ENCODE measurements at regions not wholly inside any gene's neighbourhood (a gene's known extent, or its start where the extent isn't known, plus 50 kb on each side); places are given as distances from the start of the nearest gene placed in this dataset.

DNA sequence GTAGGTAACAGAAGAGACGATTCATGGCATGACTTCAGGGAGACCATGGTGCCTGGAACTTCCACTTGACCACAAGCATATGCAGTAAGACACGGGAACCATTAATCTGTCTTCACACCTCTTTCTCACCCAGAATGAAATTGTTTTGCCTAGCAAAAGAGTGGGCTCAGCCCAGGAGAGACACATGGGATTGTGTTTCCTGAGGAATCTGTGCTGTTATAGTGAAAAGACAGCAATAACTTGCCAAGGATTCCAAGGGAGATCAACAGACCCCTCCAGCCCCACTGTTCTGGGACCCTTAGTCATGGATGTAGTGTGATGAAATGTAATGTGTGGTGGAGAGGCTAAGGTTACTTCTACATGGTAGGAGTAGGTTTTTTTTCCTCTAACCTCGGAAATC lies 192.5 kb upstream of the NPVF start:
- no peaks in the 10 kb centered on the region for H3K36me3 ChIP-seq (ENCODE audit: insufficient read depth, low read length)
- no peak overlapping the region for H3K9ac ChIP-seq (ENCODE audit: low read length)
- no peaks in the 10 kb centered on the region for H3K79me2 ChIP-seq (replicated peaks; ENCODE audit: insufficient read depth, low read length)
- H3F3A ChIP-seq (ENCODE audit: insufficient read depth, low read length, poor library complexity, severe bottlenecking) = no peaks in the 10 kb centered on the region
- H3K9me2 ChIP-seq (ENCODE audit: insufficient read depth, low read length) = no peaks in the 10 kb centered on the region
- H3K9me3 ChIP-seq (ENCODE audit: low read length) = no peaks in the 10 kb centered on the region
- H4K20me1 ChIP-seq (ENCODE audit: insufficient read depth) = no peaks in the 10 kb centered on the region
- no peak overlapping the region for H3K4me3 ChIP-seq (ENCODE audit: low read length)
- no peak overlapping the region for H3K4me2 ChIP-seq (ENCODE audit: low read length)
- no peak overlapping the region for H3K27ac ChIP-seq (ENCODE audit: low read length)
- no peak for TF ChIP-seq SMC3 (conservative IDR thresholded peaks at IDR 0.05; ENCODE audit: poor library complexity)
- TF ChIP-seq TAF1 (IDR thresholded peaks at IDR 0.05; ENCODE audit: low read depth) = no peak
- TF ChIP-seq EZH2 (IDR thresholded peaks at IDR 0.05; ENCODE audit: borderline replicate concordance, insufficient read depth, low read length, poor library complexity, severe bottlenecking) = no peak
- TF ChIP-seq REST (IDR thresholded peaks at IDR 0.05; ENCODE audit: borderline replicate concordance) = no peak
- no peak for TF ChIP-seq POLR2AphosphoS5 (IDR thresholded peaks at IDR 0.05)
- TF ChIP-seq, protein P1, sequence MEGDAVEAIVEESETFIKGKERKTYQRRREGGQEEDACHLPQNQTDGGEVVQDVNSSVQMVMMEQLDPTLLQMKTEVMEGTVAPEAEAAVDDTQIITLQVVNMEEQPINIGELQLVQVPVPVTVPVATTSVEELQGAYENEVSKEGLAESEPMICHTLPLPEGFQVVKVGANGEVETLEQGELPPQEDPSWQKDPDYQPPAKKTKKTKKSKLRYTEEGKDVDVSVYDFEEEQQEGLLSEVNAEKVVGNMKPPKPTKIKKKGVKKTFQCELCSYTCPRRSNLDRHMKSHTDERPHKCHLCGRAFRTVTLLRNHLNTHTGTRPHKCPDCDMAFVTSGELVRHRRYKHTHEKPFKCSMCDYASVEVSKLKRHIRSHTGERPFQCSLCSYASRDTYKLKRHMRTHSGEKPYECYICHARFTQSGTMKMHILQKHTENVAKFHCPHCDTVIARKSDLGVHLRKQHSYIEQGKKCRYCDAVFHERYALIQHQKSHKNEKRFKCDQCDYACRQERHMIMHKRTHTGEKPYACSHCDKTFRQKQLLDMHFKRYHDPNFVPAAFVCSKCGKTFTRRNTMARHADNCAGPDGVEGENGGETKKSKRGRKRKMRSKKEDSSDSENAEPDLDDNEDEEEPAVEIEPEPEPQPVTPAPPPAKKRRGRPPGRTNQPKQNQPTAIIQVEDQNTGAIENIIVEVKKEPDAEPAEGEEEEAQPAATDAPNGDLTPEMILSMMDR (IDR thresholded peaks at IDR 0.05; ENCODE audit: poor library complexity, severe bottlenecking) = no peak
- TF ChIP-seq RAD21 (conservative IDR thresholded peaks at IDR 0.05) = no peak
- TF ChIP-seq MXI1 (conservative IDR thresholded peaks at IDR 0.05; ENCODE audit: poor library complexity, severe bottlenecking) = no peak
- no peak for TF ChIP-seq EP300 (conservative IDR thresholded peaks at IDR 0.05; ENCODE audit: poor library complexity, severe bottlenecking)
- no peaks in the 10 kb centered on the region for H3K27me3 ChIP-seq (ENCODE audit: insufficient read depth, low read depth, low read length)
- no peak overlapping the region for H2AFZ ChIP-seq (ENCODE audit: low read depth, low read length)

DNA sequence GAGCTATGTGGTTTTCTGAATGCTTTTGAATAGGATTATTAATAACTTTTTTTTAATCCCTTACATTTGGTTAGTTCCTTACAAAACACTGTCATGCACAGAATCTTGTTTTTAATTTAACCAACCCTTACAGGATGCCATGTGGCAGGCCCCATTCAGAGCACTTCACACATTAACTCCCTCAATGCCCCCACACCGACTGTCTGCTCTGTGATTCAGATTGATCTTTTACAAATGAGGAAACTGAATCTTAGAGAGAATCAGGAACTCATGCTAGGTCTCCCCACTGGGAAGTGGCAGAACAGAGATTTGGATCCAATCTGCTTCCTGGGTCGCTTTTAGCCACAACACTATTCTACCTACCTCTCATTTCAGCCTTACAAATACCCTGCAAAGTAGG lies 195.8 kb upstream of the NPVF start:
- Histone ChIP-seq H3K4me3 (ENCODE audit: low read length) (no peak overlapping the region), H3K27me3 (ENCODE audit: insufficient read depth, low read depth, low read length) (no peaks in the 10 kb centered on the region), H3F3A (ENCODE audit: insufficient read depth, low read length, poor library complexity, severe bottlenecking) (no peaks in the 10 kb centered on the region), H3K9me2 (ENCODE audit: insufficient read depth, low read length) (no peaks in the 10 kb centered on the region), H3K36me3 (ENCODE audit: insufficient read depth, low read length) (no peaks in the 10 kb centered on the region), H3K27ac (ENCODE audit: low read length) (no peak overlapping the region), H3K9ac (ENCODE audit: low read length) (no peak overlapping the region), H3K9me3 (ENCODE audit: low read length) (no peaks in the 10 kb centered on the region), H3K79me2 (replicated peaks; ENCODE audit: insufficient read depth, low read length) (no peaks in the 10 kb centered on the region), H3K4me2 (ENCODE audit: low read length) (no peak overlapping the region), H4K20me1 (ENCODE audit: insufficient read depth) (no peaks in the 10 kb centered on the region), H2AFZ (ENCODE audit: low read depth, low read length) (no peak overlapping the region)
- TF ChIP-seq SMC3 (conservative IDR thresholded peaks at IDR 0.05; ENCODE audit: poor library complexity) = no peak
- TF ChIP-seq RAD21 (conservative IDR thresholded peaks at IDR 0.05) = no peak
- no peak for TF ChIP-seq REST (IDR thresholded peaks at IDR 0.05; ENCODE audit: borderline replicate concordance)
- no peak for TF ChIP-seq EZH2 (IDR thresholded peaks at IDR 0.05; ENCODE audit: borderline replicate concordance, insufficient read depth, low read length, poor library complexity, severe bottlenecking)

Measured in neural cell (in vitro differentiated cells).